Naive thymus-derived CD8-positive, alpha-beta T cell (primary cell): ENCODE measurements at regions not wholly inside any gene's neighbourhood (a gene's known extent, or its start where the extent isn't known, plus 50 kb on each side); places are given as distances from the start of the nearest gene placed in this dataset.
"Not testable (repeated sequence)": the region's sequence is repeated elsewhere in the genome, so short reads cannot be mapped to it uniquely, and the experiment has no call there.

Experiments
- ATAC-seq, 2 donors: fragments of 150-1000 bp; cut with Tn5 transposase in 1 of 2; sonication (Bioruptor Pico), chemical (Tn5 transposase) in 1 of 2; 1 replicate in 1 of 2; 2 replicates in 1 of 2; pipeline ENCODE4 v1.10.0; 2021; ENCODE audit warnings: mild to moderate bottlenecking in 2 of 2, moderate library complexity in 2 of 2
- POLR2A ChIA-PET: fragments of 350-600 bp; sonication (Branson Sonifier 250); formaldehyde crosslinking; loops from one replicate; lab custom pipeline; 2021; ENCODE audit warnings: antibody characterized with exemption; lab: Charles Lee
- DNase-seq, 10 donors: peaks; one replicate each; pipeline versions ENCODE4 v3.0.0 to v3.0.0-alpha.2; 2020 to 2022
- H3K27ac Mint-ChIP-seq, 10 donors: one replicate each; pipeline ENCODE4 v1.8.0; 2020 to 2022; ENCODE audit warnings: mild to moderate bottlenecking in 10 of 10, mixed read lengths in 10 of 10, moderate library complexity in 4 of 10, inconsistent platforms in 1 of 10
- H3K27me3 Mint-ChIP-seq, 5 donors: one replicate each; pipeline ENCODE4 v1.8.0; 2021 to 2022; ENCODE audit warnings: mixed read lengths in 5 of 5
- H3K36me3 Mint-ChIP-seq, 3 donors: one replicate each; pipeline ENCODE4 v1.8.0; 2020 to 2022; ENCODE audit warnings: mixed read lengths in 3 of 3, mild to moderate bottlenecking in 2 of 3, inconsistent platforms in 1 of 3
- H3K4me1 Mint-ChIP-seq, 4 donors: one replicate each; pipeline ENCODE4 v1.8.0; 2021 to 2022; ENCODE audit warnings: mixed read lengths in 4 of 4
- H3K4me3 Mint-ChIP-seq, 10 donors: one replicate each; pipeline ENCODE4 v1.8.0; 2020 to 2022; ENCODE audit warnings: mild to moderate bottlenecking in 10 of 10, mixed read lengths in 10 of 10, moderate library complexity in 6 of 10, inconsistent platforms in 1 of 10
- H3K9me3 Mint-ChIP-seq, 9 donors: one replicate each; pipeline ENCODE4 v1.8.0; 2020 to 2022; ENCODE audit warnings: mixed read lengths in 9 of 9, mild to moderate bottlenecking in 3 of 9, inconsistent platforms in 1 of 9, moderate library complexity in 1 of 9

DNA sequence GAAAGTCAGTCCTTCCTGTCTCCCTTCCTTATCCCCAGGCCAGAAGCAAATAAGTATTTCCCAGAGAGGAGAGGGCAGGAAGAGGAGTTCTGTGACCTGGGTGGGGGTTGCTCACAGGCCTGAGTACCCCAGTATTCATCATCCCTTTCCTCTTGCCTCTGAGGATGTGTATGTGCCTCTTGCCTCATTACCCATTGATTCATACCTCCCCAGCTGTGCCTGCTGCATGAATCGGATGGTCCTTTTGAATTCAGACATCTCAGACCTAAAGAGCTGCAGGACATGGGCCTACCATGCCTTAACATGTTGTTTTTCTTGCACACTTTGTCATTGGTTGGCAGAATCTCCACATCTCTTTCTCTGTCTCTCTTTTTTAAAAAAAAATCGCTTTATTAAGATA lies 112.8 kb upstream of the SHB start:
- Mint-ChIP-seq H3K36me3 (no peaks in the 10 kb centered on the region), H3K4me3 (no peak overlapping the region), H3K4me1 (peaks cover 0 to 7% (median 5%) of the 10 kb centered on the region in 4 donors), H3K27ac (no peak overlapping the region), H3K27me3 (peaks cover 0 to 5% (median 0%) of the 10 kb centered on the region in 5 donors), H3K9me3 (no peaks in the 10 kb centered on the region)
- ATAC-seq (no peak), DNase-seq (no peak)
- POLR2A ChIA-PET = no interaction called here

DNA sequence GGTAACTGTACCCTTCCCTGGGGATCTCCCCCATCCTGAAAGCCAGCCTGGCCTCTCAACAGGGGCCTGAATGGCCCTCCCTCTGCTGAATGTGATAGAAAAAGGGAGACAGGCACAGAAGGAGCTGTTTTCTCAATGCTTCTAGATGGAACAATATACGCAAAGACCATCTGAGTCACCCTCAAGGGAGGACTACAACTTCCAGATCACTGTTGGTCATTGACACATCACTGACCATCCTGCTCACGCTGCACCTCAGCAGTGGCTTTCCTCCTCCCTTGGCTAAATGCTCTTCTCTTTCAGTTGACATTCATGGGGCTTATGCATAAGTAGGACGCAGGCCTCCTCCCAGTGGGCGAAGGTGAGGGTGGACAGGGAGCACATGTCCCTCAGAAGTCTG lies 112.2 kb upstream of the SHB start:
- peaks cover 0 to 6% (median 0%) of the 10 kb centered on the region in 5 donors for H3K27me3 Mint-ChIP-seq
- no peak overlapping the region for H3K4me3 Mint-ChIP-seq
- no peak for DNase-seq
- no peaks in the 10 kb centered on the region for H3K9me3 Mint-ChIP-seq
- H3K4me1 Mint-ChIP-seq = peaks cover 0 to 7% (median 5%) of the 10 kb centered on the region in 4 donors
- no peaks in the 10 kb centered on the region for H3K36me3 Mint-ChIP-seq
- POLR2A ChIA-PET = no interaction called here
- ATAC-seq = no peak
- no peak overlapping the region for H3K27ac Mint-ChIP-seq

DNA sequence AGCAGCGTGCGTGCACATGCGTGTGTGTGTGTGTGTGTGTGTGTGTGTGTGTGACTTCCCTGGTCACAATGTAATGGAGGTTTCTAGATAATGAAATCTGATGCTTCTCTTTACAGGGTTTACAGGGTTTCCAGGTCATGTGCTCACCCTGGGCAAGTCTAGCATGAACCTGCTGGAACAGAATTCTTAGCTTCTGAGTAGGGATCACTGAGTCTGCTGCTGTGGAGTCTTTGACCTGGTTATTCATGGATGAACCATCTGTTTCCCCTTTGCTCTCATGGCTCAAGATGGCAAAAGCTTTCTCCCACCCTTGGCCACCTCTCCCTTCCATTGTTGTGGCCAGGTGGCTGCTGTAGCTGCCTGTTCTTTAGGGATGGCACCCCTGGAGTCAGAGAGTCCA lies 111.6 kb upstream of the SHB start:
- peaks cover 0 to 7% (median 5%) of the 10 kb centered on the region in 4 donors for H3K4me1 Mint-ChIP-seq
- no peaks in the 10 kb centered on the region for H3K36me3 Mint-ChIP-seq
- POLR2A ChIA-PET = no interaction called here
- ATAC-seq = no peak
- H3K27ac Mint-ChIP-seq = no peak overlapping the region
- H3K4me3 Mint-ChIP-seq = no peak overlapping the region
- DNase-seq = no peak
- peaks cover 0 to 7% (median 0%) of the 10 kb centered on the region in 5 donors for H3K27me3 Mint-ChIP-seq
- H3K9me3 Mint-ChIP-seq = no peaks in the 10 kb centered on the region

DNA sequence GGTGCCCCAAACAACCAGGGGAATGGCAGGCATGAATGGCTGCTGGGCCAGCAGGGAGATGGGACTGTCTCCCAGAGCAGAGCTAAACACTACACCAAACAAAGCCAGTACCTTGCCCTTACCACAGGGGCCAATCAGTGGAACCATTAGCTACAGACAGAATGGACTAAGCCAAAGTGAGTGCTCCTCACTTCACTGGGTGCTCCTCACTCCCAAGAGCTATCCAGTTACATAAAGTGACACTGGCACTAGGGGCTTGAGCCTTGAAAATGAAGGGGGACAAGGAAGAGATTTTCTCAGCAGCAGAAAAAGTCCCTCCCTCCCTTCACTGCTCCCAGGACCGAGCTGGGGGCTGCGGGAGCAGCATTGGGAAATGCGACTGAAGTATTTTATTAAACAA lies 110.9 kb upstream of the SHB start:
- Mint-ChIP-seq H3K27ac (no peak overlapping the region), H3K9me3 (no peaks in the 10 kb centered on the region), H3K4me1 (peaks cover 0 to 7% (median 5%) of the 10 kb centered on the region in 4 donors), H3K36me3 (no peaks in the 10 kb centered on the region), H3K4me3 (no peak overlapping the region), H3K27me3 (peaks cover 0 to 8% (median 0%) of the 10 kb centered on the region in 5 donors)
- ATAC-seq (no peak), DNase-seq (no peak)
- POLR2A ChIA-PET = no interaction called here

DNA sequence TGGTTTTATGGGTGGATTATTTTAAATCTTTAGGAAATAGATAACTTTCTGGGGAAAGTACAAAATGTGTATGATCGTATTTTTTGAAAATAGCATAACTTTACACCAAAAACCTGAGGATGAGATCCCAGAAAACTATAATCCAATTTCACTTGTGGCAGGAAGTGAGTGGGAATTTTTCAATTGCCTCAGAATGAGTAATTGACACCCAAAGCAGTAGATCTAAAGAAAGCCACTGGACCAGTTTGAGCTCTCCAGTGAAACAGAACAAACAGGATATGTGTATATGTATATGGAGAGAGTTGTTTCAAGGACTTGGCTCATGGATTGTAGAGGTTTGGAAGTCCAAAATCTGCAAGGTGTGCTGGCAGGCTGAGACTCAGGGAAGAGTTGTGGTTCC lies 109.2 kb upstream of the SHB start:
- DNase-seq = no peak
- Mint-ChIP-seq H3K27ac (peak overlapping the region in 1 of 10 donors; percentile 0), H3K27me3 (peaks cover 0 to 15% (median 6%) of the 10 kb centered on the region in 5 donors), H3K36me3 (no peaks in the 10 kb centered on the region), H3K9me3 (no peaks in the 10 kb centered on the region), H3K4me1 (peaks cover 0 to 7% (median 5%) of the 10 kb centered on the region in 4 donors), H3K4me3 (no peak overlapping the region)
- ATAC-seq = no peak
- POLR2A ChIA-PET = no interaction called here

DNA sequence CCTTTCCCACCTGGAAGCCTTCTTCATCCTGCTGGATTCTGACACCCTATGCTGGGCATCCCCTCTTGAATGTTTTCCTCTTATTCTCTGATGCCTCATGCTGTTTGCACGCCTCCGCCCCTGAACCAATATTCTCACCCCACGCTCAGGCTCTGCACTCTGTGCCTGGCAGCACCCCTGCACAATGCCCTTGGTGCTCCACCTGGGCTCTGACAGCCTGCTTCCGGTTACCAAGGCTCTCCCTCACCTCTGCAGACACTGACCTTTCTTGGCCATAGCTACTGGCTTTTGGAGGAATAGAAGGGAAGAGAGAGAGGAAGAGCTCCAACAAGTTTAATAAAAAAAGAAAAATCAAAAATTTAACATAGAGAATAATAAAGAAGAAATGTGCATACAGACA lies 108.7 kb upstream of the SHB start:
- H3K36me3 Mint-ChIP-seq = no peaks in the 10 kb centered on the region
- peaks cover 0 to 7% (median 5%) of the 10 kb centered on the region in 4 donors for H3K4me1 Mint-ChIP-seq
- POLR2A ChIA-PET = no interaction called here
- H3K27ac Mint-ChIP-seq = peak overlapping the region in 1 of 10 donors; percentile 44
- H3K4me3 Mint-ChIP-seq = no peak overlapping the region
- no peaks in the 10 kb centered on the region for H3K9me3 Mint-ChIP-seq
- H3K27me3 Mint-ChIP-seq = peaks cover 0 to 15% (median 6%) of the 10 kb centered on the region in 5 donors
- DNase-seq (no peak), ATAC-seq (no peak)

DNA sequence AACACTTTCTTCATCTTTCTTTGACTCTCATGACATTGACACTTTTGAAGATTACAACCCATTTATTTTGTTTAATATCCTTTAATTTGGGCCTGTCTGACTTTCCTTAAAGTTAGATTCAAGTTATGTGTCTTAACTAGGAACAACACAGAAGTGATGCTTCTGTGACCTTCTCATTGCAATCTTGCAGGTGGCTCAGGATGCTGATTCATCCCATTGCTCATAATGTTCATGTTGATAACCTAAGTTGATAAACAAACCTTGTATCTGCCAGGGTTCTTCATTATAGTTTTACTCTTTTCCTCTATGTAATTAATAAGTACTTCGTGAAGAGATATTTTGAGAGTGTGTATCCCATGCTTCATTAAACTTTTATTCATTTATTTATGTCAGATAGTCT lies 107.2 kb upstream of the SHB start:
- no peak for ATAC-seq
- POLR2A ChIA-PET = no interaction called here
- Mint-ChIP-seq H3K27me3 (peaks cover 0 to 15% (median 6%) of the 10 kb centered on the region in 5 donors), H3K27ac (no peak overlapping the region), H3K4me1 (peaks cover 0 to 7% (median 5%) of the 10 kb centered on the region in 4 donors), H3K4me3 (no peak overlapping the region), H3K36me3 (peaks cover 0 to 8% (median 3%) of the 10 kb centered on the region in 3 donors), H3K9me3 (peaks cover 0 to 9% (median 6%) of the 10 kb centered on the region in 9 donors)
- DNase-seq = no peak

DNA sequence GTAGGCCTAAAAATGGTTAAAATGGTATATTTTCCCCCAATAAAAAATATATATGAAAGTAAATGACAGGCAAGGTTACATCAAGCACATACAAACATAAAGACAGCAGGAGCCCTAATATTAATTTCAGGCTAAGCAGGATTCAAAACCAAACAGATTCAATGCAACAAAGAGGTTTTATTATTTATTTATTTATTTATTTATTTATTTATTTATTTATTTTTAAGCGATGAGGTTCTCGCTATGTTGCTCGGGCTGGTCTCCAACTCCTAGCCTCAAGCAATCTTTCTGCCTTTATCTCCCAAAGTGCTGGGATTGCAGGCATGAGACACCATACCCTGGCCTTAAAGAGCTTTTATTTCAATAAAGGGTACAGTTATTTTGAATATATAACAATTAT lies 106.4 kb upstream of the SHB start:
- ATAC-seq = no peak
- Mint-ChIP-seq H3K4me3 (no peak overlapping the region), H3K27me3 (peaks cover 0 to 15% (median 6%) of the 10 kb centered on the region in 5 donors), H3K36me3 (peaks cover 0 to 15% (median 7%) of the 10 kb centered on the region in 3 donors), H3K27ac (no peak overlapping the region), H3K4me1 (peaks cover 0 to 7% (median 5%) of the 10 kb centered on the region in 4 donors), H3K9me3 (peaks cover 0 to 18% (median 12%) of the 10 kb centered on the region in 9 donors)
- DNase-seq = no peak
- POLR2A ChIA-PET = no interaction called here

DNA sequence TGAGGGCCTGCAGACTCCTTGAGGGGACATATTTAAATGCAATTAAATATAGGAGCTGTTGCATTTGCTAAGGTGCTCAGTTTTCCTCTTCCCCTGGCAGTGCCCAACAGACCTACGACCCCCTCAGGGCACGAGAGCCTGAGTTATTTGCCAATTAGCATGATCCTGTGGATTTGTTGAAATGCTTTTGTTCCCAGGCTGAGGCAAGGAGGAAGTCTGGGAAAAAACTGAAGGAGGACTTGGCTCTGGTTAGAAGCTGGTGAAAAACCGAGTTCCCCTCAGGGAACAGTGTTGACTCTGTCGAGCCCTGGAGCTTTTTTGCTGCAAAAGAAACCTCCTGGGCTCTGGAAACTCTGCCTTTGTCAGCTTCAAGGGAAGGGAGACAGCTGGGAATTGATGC lies 103.6 kb upstream of the SHB start:
- no peak overlapping the region for H3K4me3 Mint-ChIP-seq
- POLR2A ChIA-PET = interaction anchor here (0.5 kb wide), 1 partner anchor 92 kb away, joined by 3 read pairs; no protein-coding TSS in a partner anchor
- H3K36me3 Mint-ChIP-seq = peaks cover 0 to 34% (median 7%) of the 10 kb centered on the region in 3 donors
- no peak overlapping the region for H3K27ac Mint-ChIP-seq
- no peak for ATAC-seq
- peaks cover 0 to 2% (median under 1%) of the 10 kb centered on the region in 4 donors for H3K4me1 Mint-ChIP-seq
- H3K27me3 Mint-ChIP-seq = peaks cover 0 to 15% (median 6%) of the 10 kb centered on the region in 5 donors
- H3K9me3 Mint-ChIP-seq = peaks cover 0 to 32% (median 26%) of the 10 kb centered on the region in 9 donors
- DNase-seq = no peak

DNA sequence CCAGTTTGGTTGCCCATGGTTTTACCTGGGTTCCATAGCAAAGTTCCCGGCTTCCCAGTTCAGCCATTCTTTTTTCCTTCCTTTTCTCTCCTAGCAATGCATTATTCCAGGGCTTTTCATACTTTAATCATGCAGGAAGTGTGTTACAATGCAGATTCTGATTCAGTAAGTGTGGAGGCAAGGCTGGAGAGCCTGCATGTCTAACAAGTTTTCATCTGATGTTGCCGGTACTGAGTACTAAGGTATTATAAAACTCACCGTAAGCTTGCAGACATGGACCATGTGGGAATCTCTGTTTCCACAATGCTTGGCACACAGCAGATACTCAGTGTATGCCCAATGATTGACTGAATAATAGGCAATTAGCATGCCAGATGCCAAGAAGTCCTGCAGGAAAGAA lies 102.9 kb upstream of the SHB start:
- peaks cover 0 to 34% (median 7%) of the 10 kb centered on the region in 3 donors for H3K36me3 Mint-ChIP-seq
- POLR2A ChIA-PET = interaction anchor here (0.5 kb wide), 1 partner anchor 91 kb away, joined by 3 read pairs; no protein-coding TSS in a partner anchor
- no peak overlapping the region for H3K4me3 Mint-ChIP-seq

DNA sequence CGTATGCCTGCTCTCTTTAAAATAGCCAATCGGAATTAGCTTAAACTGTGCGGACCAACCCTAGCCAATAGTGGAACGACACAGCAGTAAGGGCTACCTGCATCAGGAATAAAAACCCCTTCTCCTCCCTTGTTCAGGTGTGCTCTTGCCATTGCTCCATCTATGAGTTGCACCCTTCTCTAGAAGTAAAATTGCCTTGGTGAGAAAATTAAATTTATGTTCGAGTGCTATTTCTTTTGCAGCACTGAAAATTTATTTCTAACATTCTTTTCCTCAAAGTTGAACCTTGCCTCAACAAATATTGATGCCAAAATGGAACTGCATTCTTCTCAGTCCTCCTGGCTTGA lies 102.5 kb upstream of the SHB start:
- no peak for ATAC-seq
- Mint-ChIP-seq H3K9me3 (peaks cover 0 to 32% (median 26%) of the 10 kb centered on the region in 9 donors), H3K27me3 (peaks cover 0 to 12% (median 6%) of the 10 kb centered on the region in 5 donors), H3K4me3 (no peak overlapping the region), H3K27ac (no peak overlapping the region), H3K4me1 (no peaks in the 10 kb centered on the region), H3K36me3 (peaks cover 0 to 34% (median 7%) of the 10 kb centered on the region in 3 donors)
- DNase-seq = no peak
- POLR2A ChIA-PET = no interaction called here

More for the DNA sequence above, 102.9 kb upstream of the SHB start:
- Mint-ChIP-seq H3K9me3 (peaks cover 0 to 32% (median 26%) of the 10 kb centered on the region in 9 donors), H3K27ac (no peak overlapping the region), H3K4me1 (no peaks in the 10 kb centered on the region), H3K27me3 (peaks cover 0 to 12% (median 6%) of the 10 kb centered on the region in 5 donors)
- DNase-seq = no peak
- no peak for ATAC-seq

DNA sequence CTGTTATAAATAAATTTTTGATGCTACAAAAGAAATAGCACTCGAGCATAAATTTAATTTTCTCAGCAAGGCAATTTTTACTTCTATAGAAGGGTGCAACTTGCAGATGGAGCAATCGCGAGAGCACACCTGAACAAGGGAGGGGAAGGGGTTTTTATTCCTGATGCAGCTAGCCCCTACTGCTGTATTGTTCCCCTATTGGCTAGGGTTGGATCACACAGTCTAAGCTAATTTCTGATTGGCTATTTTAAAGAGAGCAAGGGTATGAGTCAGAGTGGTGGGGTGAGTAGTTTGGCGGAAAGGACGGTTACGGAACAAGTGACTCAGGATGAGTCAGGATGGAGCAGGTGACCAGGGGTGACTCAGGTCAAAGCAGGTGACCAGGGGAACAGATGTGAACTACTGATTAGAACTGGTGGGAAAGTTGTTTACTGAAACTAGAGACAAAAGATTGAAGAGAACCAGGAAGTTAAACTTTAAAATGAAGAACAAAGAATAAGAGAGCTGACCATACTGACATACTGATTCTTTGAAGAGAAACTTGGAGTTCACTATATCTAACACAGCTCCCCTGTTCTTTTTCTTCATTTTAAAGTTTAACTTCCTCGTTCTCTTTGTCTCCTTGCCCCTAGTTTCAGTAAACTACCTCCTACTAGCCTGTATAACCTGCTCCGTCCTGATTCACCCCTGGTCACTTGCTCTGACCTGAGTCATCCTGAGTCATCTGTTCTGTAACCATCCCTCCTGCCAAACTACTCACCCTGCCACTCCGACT lies 101.9 kb upstream of the SHB start:
- POLR2A ChIA-PET, DNase-seq, H3K4me1 Mint-ChIP-seq, ATAC-seq: not testable (repeated sequence)
- Mint-ChIP-seq H3K36me3 (peaks cover 0 to 34% (median 7%) of the 10 kb centered on the region in 3 donors), H3K9me3 (peaks cover 0 to 32% (median 26%) of the 10 kb centered on the region in 9 donors), H3K27me3 (peaks cover 0 to 10% (median 6%) of the 10 kb centered on the region in 5 donors), H3K4me3 (peak overlapping the region in 1 of 10 donors; percentile 29), H3K27ac (peak overlapping the region in 1 of 10 donors; percentile 15)

DNA sequence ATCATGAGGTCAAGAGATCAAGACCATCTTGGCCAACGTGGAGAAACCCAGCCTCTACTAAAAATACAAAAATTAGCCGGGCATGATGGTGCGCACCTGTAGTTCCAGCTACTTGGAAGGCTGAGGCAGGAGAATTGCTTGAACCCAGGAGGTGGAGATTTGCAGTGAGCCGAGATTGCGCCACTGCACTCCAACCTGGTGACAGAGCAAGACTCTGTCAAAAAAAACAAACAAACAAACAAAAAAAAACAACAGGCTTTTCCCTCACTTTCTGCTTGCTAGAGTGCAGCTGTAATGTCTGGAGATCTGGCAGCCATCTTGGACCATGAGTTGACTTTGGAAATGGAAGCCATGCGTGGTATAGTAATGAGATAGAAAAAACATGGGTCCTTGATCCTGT lies 101.1 kb upstream of the SHB start:
- ATAC-seq, H3K27ac Mint-ChIP-seq, H3K4me1 Mint-ChIP-seq, DNase-seq, H3K4me3 Mint-ChIP-seq, POLR2A ChIA-PET: not testable (repeated sequence)
- H3K27me3 Mint-ChIP-seq = peaks cover 0 to 10% (median 6%) of the 10 kb centered on the region in 5 donors
- H3K36me3 Mint-ChIP-seq = peaks cover 0 to 34% (median 7%) of the 10 kb centered on the region in 3 donors
- H3K9me3 Mint-ChIP-seq = peaks cover 0 to 32% (median 26%) of the 10 kb centered on the region in 9 donors
